Ishikawa (cell line): ENCODE measurements at regions not wholly inside any gene's neighbourhood (a gene's known extent, or its start where the extent isn't known, plus 50 kb on each side); places are given as distances from the start of the nearest gene placed in this dataset.

Experiments
- CEBPB ChIP-seq: IDR thresholded peaks from 2 replicates; pipeline ENCODE4 v1.6.1; 2012
- CREB1 ChIP-seq: IDR thresholded peaks from 2 replicates; pipeline ENCODE4 v1.6.1; 2012; ENCODE audit warnings: low read depth
- EGR1 ChIP-seq: IDR thresholded peaks from 2 replicates; pipeline ENCODE4 v1.6.1; 2012
- EP300 ChIP-seq: IDR thresholded peaks from 2 replicates; pipeline ENCODE4 v1.6.1; 2012; ENCODE audit warnings: borderline replicate concordance
- FOXM1 ChIP-seq: IDR thresholded peaks from 2 replicates; pipeline ENCODE4 v1.6.1; 2012; ENCODE audit warnings: low read depth, borderline replicate concordance
- NFIC ChIP-seq: IDR thresholded peaks from 2 replicates; pipeline ENCODE4 v1.6.1; 2012
- RAD21 ChIP-seq: IDR thresholded peaks from 2 replicates; pipeline ENCODE4 v1.6.1; 2012; ENCODE audit warnings: low read depth
- TAF1 ChIP-seq: IDR thresholded peaks from 2 replicates; pipeline ENCODE4 v1.6.1; 2012; ENCODE audit warnings: low read depth, mild to moderate bottlenecking
- TCF12 ChIP-seq: IDR thresholded peaks from 2 replicates; pipeline ENCODE4 v1.6.1; 2012; ENCODE audit warnings: low read depth
- TEAD4 ChIP-seq: IDR thresholded peaks from 2 replicates; pipeline ENCODE4 v1.6.1; 2012
- YY1 ChIP-seq: IDR thresholded peaks from 2 replicates; pipeline ENCODE4 v1.6.1; 2012; ENCODE audit warnings: low read depth
- ZBTB7A ChIP-seq: IDR thresholded peaks from 2 replicates; pipeline ENCODE4 v1.6.1; 2012; ENCODE audit warnings: low read depth
- TF ChIP-seq, protein P1 (sequence below): IDR thresholded peaks from 2 replicates; pipeline ENCODE4 v1.6.1; 2012; ENCODE audit warnings: low read depth, mild to moderate bottlenecking
- TF ChIP-seq, protein P2 (sequence below): IDR thresholded peaks from 2 replicates; pipeline ENCODE4 v1.6.1; 2012
- TF ChIP-seq, protein P3 (sequence below): IDR thresholded peaks from 2 replicates; pipeline ENCODE4 v1.6.1; 2012

- no peak for TF ChIP-seq EGR1
These were observed 126.9 kb downstream of the FGF9 start for GRCh38 chr13:21797736-21798135.

- TF ChIP-seq FOXM1: no peak
- no peak for TF ChIP-seq YY1
- TF ChIP-seq, protein P1, sequence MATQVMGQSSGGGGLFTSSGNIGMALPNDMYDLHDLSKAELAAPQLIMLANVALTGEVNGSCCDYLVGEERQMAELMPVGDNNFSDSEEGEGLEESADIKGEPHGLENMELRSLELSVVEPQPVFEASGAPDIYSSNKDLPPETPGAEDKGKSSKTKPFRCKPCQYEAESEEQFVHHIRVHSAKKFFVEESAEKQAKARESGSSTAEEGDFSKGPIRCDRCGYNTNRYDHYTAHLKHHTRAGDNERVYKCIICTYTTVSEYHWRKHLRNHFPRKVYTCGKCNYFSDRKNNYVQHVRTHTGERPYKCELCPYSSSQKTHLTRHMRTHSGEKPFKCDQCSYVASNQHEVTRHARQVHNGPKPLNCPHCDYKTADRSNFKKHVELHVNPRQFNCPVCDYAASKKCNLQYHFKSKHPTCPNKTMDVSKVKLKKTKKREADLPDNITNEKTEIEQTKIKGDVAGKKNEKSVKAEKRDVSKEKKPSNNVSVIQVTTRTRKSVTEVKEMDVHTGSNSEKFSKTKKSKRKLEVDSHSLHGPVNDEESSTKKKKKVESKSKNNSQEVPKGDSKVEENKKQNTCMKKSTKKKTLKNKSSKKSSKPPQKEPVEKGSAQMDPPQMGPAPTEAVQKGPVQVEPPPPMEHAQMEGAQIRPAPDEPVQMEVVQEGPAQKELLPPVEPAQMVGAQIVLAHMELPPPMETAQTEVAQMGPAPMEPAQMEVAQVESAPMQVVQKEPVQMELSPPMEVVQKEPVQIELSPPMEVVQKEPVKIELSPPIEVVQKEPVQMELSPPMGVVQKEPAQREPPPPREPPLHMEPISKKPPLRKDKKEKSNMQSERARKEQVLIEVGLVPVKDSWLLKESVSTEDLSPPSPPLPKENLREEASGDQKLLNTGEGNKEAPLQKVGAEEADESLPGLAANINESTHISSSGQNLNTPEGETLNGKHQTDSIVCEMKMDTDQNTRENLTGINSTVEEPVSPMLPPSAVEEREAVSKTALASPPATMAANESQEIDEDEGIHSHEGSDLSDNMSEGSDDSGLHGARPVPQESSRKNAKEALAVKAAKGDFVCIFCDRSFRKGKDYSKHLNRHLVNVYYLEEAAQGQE: no peak
- TF ChIP-seq, protein P2, sequence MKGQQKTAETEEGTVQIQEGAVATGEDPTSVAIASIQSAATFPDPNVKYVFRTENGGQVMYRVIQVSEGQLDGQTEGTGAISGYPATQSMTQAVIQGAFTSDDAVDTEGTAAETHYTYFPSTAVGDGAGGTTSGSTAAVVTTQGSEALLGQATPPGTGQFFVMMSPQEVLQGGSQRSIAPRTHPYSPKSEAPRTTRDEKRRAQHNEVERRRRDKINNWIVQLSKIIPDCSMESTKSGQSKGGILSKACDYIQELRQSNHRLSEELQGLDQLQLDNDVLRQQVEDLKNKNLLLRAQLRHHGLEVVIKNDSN: no peak
- no peak for TF ChIP-seq TAF1
- no peak for TF ChIP-seq EP300
- no peak for TF ChIP-seq CREB1
- no peak for TF ChIP-seq EGR1
- TF ChIP-seq TEAD4: no peak
- TF ChIP-seq RAD21: no peak
- no peak for TF ChIP-seq ZBTB7A
- no peak for TF ChIP-seq NFIC
- TF ChIP-seq CEBPB: no peak
- TF ChIP-seq, protein P3, sequence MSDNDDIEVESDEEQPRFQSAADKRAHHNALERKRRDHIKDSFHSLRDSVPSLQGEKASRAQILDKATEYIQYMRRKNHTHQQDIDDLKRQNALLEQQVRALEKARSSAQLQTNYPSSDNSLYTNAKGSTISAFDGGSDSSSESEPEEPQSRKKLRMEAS: no peak
- no peak for TF ChIP-seq TCF12
These were observed 127.3 kb downstream of the FGF9 start for GRCh38 chr13:21798181-21798580.

GRCh38 chr13:21799671-21800070 lies 128.8 kb downstream of the FGF9 start:
- TF ChIP-seq EGR1 (no peak), RAD21 (no peak), TAF1 (no peak), TEAD4 (no peak), CEBPB (no peak), CREB1 (no peak), ZBTB7A (no peak), YY1 (no peak), NFIC (no peak), FOXM1 (no peak), EP300 (no peak), TCF12 (no peak)
- TF ChIP-seq, protein P1: no peak
- TF ChIP-seq, protein P3: no peak

- no peak for TF ChIP-seq TEAD4
- TF ChIP-seq, protein P3: no peak
- no peak for TF ChIP-seq NFIC
- TF ChIP-seq FOXM1: no peak
- TF ChIP-seq TCF12: no peak
- no peak for TF ChIP-seq ZBTB7A
- no peak for TF ChIP-seq RAD21
- TF ChIP-seq, protein P2: no peak
- no peak for TF ChIP-seq CEBPB
- no peak for TF ChIP-seq YY1
- no peak for TF ChIP-seq CREB1
- no peak for TF ChIP-seq EP300
- no peak for TF ChIP-seq TAF1
- TF ChIP-seq, protein P1: no peak
- TF ChIP-seq EGR1: no peak
These were observed 130.2 kb downstream of the FGF9 start for GRCh38 chr13:21800837-21801616.
